Activated B cell treated with CpG ODN at 0.5 μM for 24 hours (primary cell): ENCODE measurements at regions not wholly inside any gene's neighbourhood (a gene's known extent, or its start where the extent isn't known, plus 50 kb on each side); places are given as distances from the start of the nearest gene placed in this dataset.

Experiments
- ATAC-seq: fragments of 200-7000 bp; cut with Tn5 transposase; one replicate; pipeline ENCODE4 v1.10.0; 2021; ENCODE audit warnings: low read depth, mild to moderate bottlenecking, moderate library complexity
- CTCF ChIA-PET: fragments of 350-600 bp; sonication (Branson Sonifier 250); formaldehyde crosslinking; loops from one replicate; lab custom pipeline; 2021; ENCODE audit warnings: antibody characterized with exemption; lab: Charles Lee
- POLR2A ChIA-PET: fragments of 350-600 bp; sonication (Branson Sonifier 250); formaldehyde crosslinking; loops from one replicate; lab custom pipeline; 2021; ENCODE audit warnings: antibody characterized with exemption; lab: Charles Lee
- DNase-seq: peaks from one replicate; pipeline ENCODE4 v3.0.0; 2022
- H3K27ac Mint-ChIP-seq: one replicate; pipeline ENCODE4 v1.8.0; 2020; ENCODE audit warnings: mixed read lengths
- H3K27me3 Mint-ChIP-seq: one replicate; pipeline ENCODE4 v1.8.0; 2021; ENCODE audit warnings: mixed read lengths
- H3K36me3 Mint-ChIP-seq: one replicate; pipeline ENCODE4 v1.8.0; 2021; ENCODE audit warnings: low read depth, mixed read lengths
- H3K4me1 Mint-ChIP-seq: one replicate; pipeline ENCODE4 v1.8.0; 2021; ENCODE audit warnings: mixed read lengths
- H3K4me3 Mint-ChIP-seq: one replicate; pipeline ENCODE4 v1.8.0; 2020; ENCODE audit warnings: mild to moderate bottlenecking, mixed read lengths
- H3K9me3 Mint-ChIP-seq: one replicate; pipeline ENCODE4 v1.8.0; 2020; ENCODE audit warnings: mixed read lengths
- CTCF ChIP-seq: fragments of 200-600 bp; IDR thresholded peaks from one replicate; pipeline ENCODE4 v1.8.0; 2022; ENCODE audit warnings: antibody characterized with exemption, mild to moderate bottlenecking
- intact Hi-C: fragments of 100-400 bp; cut with micrococcal nuclease; formaldehyde crosslinking; loops from one replicate; pipeline ENCODE4 v1.15.1; 2024

- intact Hi-C loops = no loop called here
- CTCF ChIA-PET = no interaction called here
- no peak overlapping the region for H3K4me3 Mint-ChIP-seq
These were observed 108.3 kb upstream of the ABCB5 start for GRCh38 chr7:20507157-20507556.

GRCh38 chr7:20508109-20508508 is 107.4 kb upstream of the ABCB5 start:
- TF ChIP-seq CTCF = no peak
- CTCF ChIA-PET = no interaction called here
- ATAC-seq (no peak), DNase-seq (no peak)
- no peaks in the 10 kb centered on the region for H3K36me3 Mint-ChIP-seq
- POLR2A ChIA-PET = no interaction called here
- H3K27me3 Mint-ChIP-seq = peaks cover 1% of the 10 kb centered on the region
- intact Hi-C loops = no loop called here
- H3K4me3 Mint-ChIP-seq = no peak overlapping the region
- H3K27ac Mint-ChIP-seq = no peak overlapping the region
- no peaks in the 10 kb centered on the region for H3K9me3 Mint-ChIP-seq
- peaks cover 2% of the 10 kb centered on the region for H3K4me1 Mint-ChIP-seq

More at GRCh38 chr7:20507157-20507556, 108.3 kb upstream of the ABCB5 start:
- H3K27ac Mint-ChIP-seq = no peak overlapping the region
- H3K36me3 Mint-ChIP-seq = no peaks in the 10 kb centered on the region
- peaks cover 1% of the 10 kb centered on the region for H3K27me3 Mint-ChIP-seq
- H3K4me1 Mint-ChIP-seq = peaks cover 2% of the 10 kb centered on the region
- ATAC-seq (no peak), DNase-seq (no peak)
- no peaks in the 10 kb centered on the region for H3K9me3 Mint-ChIP-seq
- POLR2A ChIA-PET = no interaction called here
- TF ChIP-seq CTCF = no peak

- TF ChIP-seq CTCF = no peak
- H3K27ac Mint-ChIP-seq = no peak overlapping the region
- H3K9me3 Mint-ChIP-seq = no peaks in the 10 kb centered on the region
- ChIA-PET CTCF (no interaction called here), POLR2A (no interaction called here)
- intact Hi-C loops = no loop called here
- peaks cover 1% of the 10 kb centered on the region for H3K27me3 Mint-ChIP-seq
- no peak overlapping the region for H3K4me3 Mint-ChIP-seq
- H3K36me3 Mint-ChIP-seq = no peaks in the 10 kb centered on the region
- DNase-seq = no peak
- H3K4me1 Mint-ChIP-seq = peaks cover 2% of the 10 kb centered on the region
- ATAC-seq = no peak
These were observed 105.4 kb upstream of the ABCB5 start for GRCh38 chr7:20509892-20510572.

GRCh38 chr7:20510573-20510900 is 104.9 kb upstream of the ABCB5 start:
- Mint-ChIP-seq H3K9me3 (no peaks in the 10 kb centered on the region), H3K4me1 (peaks cover 2% of the 10 kb centered on the region), H3K27me3 (peaks cover 1% of the 10 kb centered on the region), H3K27ac (no peak overlapping the region), H3K36me3 (no peaks in the 10 kb centered on the region), H3K4me3 (no peak overlapping the region)
- ATAC-seq = no peak
- TF ChIP-seq CTCF = no peak
- DNase-seq = no peak
- intact Hi-C loops = no loop called here
- ChIA-PET CTCF (no interaction called here), POLR2A (no interaction called here)

- POLR2A ChIA-PET = no interaction called here
- DNase-seq (no peak), ATAC-seq (no peak)
- Mint-ChIP-seq H3K4me3 (no peak overlapping the region), H3K4me1 (peaks cover 2% of the 10 kb centered on the region), H3K27ac (no peak overlapping the region), H3K9me3 (no peaks in the 10 kb centered on the region), H3K27me3 (peaks cover 1% of the 10 kb centered on the region), H3K36me3 (no peaks in the 10 kb centered on the region)
- CTCF ChIA-PET = no interaction called here
- no peak for TF ChIP-seq CTCF
- intact Hi-C loops = no loop called here
These were observed 102.1 kb upstream of the ABCB5 start for GRCh38 chr7:20513341-20513740.
